ENCODE measurements at regions not wholly inside any gene's neighbourhood (a gene's known extent, or its start where the extent isn't known, plus 50 kb on each side); places are given as distances from the start of the nearest gene placed in this dataset.

DNA sequence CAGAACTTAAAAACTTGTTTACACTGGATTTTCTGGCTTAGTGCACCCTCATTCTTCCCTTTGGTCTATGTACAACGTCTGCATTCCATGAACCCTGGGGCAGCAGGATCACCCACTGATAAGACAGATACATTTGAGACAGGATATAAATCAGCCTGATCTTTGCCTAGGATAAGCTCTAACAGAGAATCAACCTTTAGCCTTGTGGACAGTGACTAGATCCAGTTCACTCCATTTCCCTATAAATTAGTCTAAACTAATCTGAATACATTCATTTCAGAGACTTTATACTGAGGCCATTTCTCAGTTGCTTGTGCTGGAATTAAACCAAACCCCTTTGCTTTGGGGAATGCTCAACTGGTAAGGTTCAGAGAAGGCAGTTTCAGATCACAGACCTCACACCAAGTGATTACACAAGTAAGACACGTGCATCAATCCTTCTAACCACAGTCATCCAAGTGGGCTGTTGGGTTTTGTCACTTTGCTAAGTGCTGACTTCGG is 639.8 kb upstream of the FZD8 start:
- TF ChIP-seq POLR2AphosphoS5 (IDR thresholded peaks at IDR 0.05; ENCODE audit: low read depth, low read length) (no peak), POLR2A (IDR thresholded peaks at IDR 0.05; ENCODE audit: low read depth, low read length) (no peak), TAF1 (IDR thresholded peaks at IDR 0.05; ENCODE audit: borderline replicate concordance, low read depth, low read length) (no peak)

Measured in GM12892 (cell line).